ENCODE measurements at regions not wholly inside any gene's neighbourhood (a gene's known extent, or its start where the extent isn't known, plus 50 kb on each side); places are given as distances from the start of the nearest gene placed in this dataset.

DNA sequence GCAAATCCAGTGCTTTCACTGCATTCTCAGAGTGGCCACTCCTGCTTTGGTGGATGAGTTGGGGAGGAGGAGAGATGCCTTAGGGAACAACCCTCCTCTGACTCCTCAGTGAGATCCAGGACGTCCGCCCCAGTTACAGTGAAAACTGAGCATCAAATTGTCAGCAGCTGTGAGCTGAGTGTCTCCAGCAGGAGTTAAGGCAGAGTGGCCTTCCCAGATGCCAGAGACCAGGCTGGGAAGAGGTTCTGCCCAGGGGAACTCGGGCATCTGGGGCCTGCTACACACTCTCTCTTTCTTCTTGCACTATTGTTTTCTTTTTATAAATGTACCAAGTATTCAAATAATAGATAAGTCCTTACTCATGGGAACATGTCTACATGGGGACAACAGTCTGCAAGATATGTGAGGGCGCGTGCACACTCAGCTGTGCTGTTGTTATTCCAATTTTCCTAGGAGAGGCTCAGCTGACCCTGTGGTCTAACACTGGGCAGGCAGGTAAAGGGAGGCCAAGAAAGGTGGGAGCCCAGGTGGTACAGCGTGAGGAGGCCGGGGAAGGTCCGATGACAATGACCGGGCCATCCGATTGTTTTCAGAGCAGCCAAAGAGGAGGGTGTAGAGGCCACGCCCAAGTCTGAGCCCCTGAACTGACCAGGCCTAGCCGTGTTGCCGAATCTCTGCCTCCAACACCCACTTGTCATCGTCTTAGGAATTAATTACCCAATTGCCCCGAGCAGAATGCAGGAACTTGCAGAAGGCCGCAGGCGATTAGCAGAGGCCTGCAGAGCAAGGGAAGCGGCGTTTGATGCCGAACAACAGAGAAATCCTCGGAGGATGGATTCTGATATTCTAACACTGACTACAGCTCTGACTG lies 166.9 kb downstream of the ANAPC1 start:
- FAIRE-seq, result no peak
- DNase-seq (ENCODE audit: low spot score), result no peak
